HG03378 (cell line): ENCODE measurements at regions not wholly inside any gene's neighbourhood (a gene's known extent, or its start where the extent isn't known, plus 50 kb on each side); places are given as distances from the start of the nearest gene placed in this dataset.
"Not testable (repeated sequence)": the region's sequence is repeated elsewhere in the genome, so short reads cannot be mapped to it uniquely, and the experiment has no call there.

ENCODE experiments used
- ATAC-seq: cut with Tn5 transposase; IDR thresholded peaks from one replicate; pipeline ENCODE4 v1.9.1; 2021; ENCODE audit warnings: mild to moderate bottlenecking, moderate library complexity; ENCODE audit not compliant: unreplicated experiment

DNA sequence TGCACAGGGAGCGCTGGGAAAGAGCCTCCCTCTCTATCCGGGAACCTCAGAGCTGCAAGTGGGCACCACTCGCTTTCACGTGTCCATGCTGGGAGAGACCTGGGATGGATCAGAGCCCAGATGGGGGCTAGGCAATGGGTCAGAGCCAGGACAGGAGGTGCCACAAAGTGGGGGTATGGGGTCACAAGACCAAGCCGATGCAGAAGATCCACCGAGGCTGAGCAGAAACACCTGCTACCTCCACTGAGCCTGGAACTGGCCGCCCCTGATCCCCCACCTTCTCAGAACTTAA lies 180.9 kb upstream of the SFSWAP start:
- no peak for ATAC-seq

DNA sequence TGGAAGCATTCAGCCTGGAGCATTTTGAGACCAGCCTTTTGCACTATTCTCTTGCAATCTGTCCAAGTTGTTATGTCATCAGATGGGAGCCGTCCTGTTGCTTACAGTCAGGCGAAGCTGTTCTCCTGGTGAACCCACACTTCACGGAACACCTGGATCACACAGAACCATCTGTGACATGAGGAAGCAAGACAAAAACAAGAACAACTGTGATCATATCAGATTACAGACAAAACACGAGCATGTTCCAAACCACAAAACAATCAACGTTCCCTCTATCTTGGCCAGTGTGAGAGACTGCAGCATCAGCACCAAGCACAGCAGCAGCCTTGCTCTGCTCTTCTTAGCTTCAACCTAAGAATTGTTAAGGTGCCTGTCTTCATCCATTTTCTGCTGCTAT lies 180.5 kb upstream of the SFSWAP start:
- ATAC-seq = no peak

DNA sequence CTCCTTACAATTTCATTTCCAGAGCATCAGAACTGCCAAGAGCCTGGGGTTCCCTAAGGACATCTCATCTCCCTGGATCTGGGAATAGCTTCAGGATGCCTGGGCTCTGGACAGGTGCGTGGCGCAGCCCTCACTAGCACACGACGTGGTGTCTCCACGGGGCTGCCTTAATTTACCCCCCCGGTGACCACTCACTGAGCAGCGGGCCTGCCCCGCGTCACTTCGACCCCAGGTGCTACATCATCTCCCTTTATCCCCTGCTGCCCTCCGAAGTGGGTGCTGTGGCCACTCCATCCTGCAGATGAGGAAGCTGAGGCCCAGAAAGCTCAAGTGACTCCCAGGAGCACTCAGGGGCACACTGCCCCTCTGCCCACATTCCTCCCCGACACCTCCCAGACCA lies 177.8 kb upstream of the SFSWAP start:
- no peak for ATAC-seq

DNA sequence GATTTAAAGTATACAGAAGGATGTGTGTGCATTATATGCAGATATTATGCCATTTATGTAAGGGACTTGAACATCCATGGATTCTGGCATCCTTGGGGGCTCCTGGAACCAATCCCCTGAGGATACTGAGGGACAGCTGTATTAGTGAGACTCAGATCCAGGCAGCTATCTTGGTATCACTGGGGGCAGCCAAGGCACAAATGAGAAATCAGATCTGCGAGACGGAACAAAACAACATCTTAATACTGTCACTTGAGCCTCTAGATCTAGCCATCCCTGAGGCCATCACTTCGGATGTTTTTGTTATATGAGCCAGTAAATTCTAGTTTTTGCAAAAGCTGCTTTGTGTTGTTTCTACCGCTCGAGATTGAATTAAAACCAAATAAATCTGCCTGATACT lies 175.1 kb upstream of the SFSWAP start:
- no peak for ATAC-seq

DNA sequence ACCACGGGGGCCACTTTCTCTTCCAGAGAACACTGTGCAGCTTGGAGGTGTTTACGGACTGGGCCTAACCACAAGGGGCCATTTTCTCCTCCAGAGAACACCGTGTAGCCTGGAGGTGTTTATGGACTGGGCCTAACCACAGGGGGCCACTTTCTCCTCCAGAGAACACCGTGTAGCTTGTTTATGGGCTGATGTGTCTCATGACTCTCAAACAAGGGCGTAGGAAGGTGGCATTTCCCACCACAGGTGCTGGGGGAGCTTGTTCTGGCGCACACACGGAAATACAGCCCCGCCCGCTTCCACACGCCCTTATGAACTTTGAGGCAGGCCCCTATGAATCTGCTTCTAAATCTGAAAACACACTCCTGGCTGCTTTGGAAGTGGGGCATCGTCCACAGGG lies 174.6 kb upstream of the SFSWAP start:
- ATAC-seq = no peak

DNA sequence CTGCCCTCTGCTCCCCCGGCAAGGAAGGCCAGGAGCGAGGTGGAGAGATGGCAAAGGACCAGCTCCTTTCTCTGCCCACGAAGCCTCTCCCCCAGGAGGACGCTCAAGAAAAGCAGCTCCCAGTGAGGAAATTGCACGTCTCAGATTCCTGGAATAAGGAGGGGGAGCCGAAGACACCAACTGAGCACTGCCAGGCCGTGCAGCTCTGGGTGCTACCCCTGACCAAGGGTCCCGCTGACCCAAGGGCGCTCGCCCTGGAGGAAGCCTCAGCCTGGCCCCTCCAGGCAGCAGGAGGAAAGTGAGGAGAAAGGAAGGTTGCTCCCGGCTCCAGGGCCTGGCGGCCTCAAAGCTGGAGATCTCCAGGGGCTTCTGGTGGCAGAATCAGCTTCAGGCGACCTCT lies 174.1 kb upstream of the SFSWAP start:
- ATAC-seq = no peak

DNA sequence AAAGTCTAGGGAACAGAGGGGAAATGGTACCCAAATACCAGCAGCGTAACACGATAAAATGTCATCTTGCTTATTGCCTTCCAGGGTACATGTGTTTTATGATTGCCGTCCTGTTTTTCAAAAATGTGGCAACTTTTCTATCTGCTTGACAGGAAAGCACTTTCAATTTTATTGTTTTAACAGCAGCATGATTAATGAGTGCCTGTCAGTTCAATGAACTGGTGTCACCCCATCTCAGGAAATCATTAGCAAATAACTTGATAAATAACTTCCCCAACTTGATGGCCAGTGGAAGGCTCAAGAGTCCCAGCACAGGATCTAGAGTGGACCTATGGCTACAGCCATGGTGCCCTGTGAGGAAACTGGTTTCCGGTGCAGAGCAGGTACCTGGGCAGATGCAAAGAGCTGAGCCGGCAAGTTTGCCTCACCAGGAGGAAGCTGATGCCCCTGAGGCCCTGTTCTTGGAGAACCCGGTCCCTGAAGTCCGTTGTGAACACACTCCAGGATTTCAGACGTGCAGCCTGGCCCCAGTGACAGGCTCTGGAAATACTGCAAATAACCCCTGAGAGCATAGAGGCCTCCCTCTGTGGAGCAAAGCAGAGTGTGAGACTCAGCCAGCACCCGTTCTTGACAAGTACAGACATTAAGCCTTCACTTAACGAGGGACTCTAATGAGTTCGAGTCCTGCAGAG lies 173.5 kb upstream of the SFSWAP start:
- no peak for ATAC-seq

DNA sequence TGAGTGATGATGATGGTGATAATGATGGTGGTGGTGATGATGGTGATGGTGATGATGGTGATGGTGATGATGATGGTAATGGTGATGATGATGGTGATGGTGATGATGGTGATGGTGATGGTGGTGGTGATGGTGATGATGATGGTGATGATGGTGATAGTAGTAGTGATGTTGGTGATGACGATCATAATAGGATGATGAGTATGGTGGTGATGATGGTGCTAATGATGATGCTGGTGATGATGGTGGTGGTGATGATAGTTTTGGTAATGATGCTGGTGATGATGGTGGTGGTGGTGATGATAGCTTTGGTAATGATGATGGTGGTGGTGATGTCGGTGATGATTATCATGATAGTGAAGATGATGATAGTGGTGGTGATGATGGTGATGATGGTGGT lies 171.5 kb upstream of the SFSWAP start:
- ATAC-seq = no peak

DNA sequence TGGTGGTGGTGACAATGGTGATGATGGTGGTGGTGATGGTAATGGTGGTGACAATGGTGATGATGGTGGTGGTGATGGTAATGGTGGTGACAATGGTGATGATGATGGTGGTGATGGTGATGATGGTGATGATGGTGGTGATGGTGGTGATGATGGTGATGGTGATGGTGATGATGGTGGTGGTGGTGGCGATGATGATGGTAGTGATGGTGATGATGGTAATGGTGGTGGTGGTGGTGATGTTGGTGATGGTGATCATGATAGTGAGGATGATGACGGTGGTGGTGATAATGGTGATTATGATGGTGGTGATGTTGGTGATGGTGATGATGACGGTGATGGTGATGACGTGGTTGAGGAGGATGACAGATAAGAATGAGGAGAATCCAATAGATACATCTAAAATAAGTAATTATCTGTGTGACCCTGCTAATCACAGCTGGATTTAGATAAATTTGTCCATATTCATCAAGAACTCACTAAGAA lies 170.7 kb upstream of the SFSWAP start:
- no peak for ATAC-seq

DNA sequence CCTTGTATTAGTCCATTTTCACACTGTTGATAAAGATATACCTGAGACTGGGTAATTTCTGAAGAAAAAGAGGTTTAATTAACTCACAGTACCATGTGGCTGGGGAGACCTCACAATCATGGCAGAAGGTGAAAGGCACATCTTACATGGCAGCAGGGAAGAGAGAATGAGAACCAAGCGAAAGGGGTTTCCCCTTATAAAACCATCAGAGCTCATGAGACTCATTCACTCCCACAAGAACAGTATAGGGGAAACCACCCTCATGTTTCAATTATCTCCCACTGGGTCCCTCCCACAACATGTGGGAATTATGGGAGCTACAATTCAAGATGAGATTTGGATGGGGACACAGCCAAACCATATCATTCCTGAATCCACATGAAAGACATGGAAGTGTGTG lies 169.4 kb upstream of the SFSWAP start:
- not testable (repeated sequence) for ATAC-seq

DNA sequence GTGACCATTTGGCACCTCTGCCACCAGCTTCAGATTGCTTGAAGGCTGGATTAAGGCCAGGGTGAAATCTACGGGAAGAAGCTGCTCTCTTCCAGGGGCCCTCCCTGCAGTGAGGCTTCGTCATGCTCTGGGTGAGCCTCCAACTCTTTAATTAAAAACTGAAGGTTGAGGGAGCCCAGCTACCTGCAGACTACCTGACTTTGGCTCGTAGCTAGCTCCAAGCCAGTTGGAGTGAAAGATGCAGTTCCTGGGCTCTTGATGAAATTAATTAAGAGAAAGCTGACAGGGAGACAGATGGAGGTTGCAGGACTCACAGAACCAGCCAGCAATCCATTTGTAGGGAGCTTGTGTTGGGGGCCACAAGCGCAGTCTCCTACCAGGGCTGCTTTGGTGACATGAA lies 168.5 kb upstream of the SFSWAP start:
- no peak for ATAC-seq

DNA sequence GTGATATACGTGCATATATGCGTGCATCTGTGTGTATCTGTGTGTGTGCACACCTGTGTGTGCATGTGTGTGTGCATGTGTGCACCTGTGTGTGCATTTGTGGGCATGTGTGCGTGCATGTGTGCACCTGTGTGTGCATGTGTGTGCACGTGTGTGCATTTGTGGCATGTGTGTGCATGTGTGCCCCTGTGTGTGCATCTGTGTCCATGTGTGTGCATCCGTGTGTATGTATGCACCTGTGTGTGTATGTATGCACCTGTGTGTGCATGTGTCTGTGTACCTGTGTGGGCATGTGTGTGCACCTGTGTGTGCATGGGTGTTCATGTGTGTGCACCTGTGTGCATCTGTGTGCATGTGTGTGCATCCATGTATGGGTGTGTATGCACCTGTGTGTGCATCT lies 167.8 kb upstream of the SFSWAP start:
- no peak for ATAC-seq

DNA sequence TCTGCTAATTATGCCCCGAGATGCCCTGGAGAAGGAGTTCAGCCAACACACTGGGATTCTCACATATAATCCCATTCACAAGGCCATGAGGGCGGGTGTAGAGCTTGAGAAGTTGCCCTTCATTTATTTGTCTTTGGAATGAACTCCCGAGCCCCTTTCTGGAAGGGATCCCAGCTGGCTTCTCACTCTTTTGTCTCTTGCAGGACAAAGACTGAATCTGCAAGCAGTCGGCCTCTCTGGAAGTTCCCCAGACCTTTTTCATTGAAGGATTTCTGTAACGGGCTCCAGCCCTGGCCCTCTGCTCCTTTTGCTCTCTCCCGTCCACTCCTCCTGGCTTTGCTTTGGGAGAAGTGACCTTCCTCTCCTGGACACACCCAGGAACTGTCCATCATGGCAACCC lies 163.3 kb upstream of the SFSWAP start:
- no peak for ATAC-seq

DNA sequence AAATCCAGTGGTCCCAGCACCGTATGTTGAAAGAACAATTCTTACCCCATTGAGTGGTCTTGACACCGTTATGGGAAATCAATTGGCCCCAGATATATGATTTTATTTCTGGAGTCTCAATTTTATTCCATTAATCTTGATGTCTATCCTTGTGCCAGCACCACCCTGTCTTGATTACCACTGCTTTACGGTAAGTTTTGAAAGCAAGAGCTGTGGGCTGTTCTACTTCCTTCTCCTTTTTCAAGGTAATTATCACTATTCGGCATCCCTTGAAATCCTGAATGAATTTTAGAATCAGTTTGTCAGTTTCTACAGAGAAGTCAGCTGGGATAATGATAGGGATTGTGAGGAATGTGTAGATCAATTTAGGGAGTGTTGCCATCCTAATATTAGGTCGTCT lies 160.8 kb upstream of the SFSWAP start:
- no peak for ATAC-seq

DNA sequence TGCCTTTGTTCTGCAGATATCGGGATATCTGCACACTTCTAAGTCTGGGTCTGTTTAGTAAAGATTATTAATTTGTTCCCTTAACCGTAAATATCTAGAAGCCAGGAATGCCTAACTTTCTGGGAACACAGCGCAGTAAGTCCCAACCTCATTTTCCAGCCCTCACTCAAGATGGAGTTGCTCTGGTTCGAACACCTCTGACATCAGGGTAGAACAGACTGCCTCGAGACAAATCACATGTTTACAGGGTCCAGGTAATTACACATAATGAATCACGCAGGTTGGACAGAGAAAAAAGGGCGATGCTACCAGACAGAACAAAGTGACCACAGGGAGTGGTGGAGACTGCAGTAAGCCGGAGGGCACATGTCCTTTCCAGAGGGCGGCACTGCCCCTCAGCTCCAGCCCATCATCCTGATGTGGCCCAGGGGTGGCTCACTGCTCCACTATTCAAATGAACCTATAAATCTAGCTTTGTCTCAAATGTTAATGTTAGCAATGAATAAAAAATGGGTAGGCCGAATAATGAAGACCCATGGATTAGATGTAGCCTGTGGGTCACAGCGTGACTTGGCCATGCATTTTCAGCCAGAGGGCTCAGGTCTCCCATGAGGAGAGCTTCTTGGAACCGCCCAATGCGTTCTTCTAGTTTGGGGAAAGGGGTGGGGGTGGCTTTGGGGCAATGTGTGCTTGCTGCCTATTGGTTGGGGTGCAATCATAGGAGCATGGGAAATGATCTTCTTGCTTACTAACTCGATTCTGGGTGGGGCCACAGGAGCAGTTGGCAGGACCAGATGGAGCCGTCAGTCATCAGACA lies 159.0 kb upstream of the SFSWAP start:
- ATAC-seq = no peak

DNA sequence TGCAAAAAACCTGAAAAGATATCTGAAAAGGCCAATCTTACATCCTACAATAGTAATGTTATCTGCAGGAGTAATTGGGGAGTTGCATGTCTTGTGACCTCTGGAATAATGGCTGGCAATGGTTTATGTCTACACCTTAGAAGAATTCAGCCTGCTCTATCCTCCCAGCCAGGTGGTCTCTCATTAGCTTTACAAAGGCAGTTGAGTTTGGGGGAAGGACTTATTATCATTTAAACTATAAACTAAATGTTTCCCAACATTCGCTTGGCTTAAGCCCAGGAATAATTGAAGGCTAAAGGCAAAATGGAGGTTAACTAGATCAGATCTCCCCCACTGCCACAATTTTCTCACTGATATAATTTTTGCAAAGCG lies 158.4 kb upstream of the SFSWAP start:
- ATAC-seq = no peak

DNA sequence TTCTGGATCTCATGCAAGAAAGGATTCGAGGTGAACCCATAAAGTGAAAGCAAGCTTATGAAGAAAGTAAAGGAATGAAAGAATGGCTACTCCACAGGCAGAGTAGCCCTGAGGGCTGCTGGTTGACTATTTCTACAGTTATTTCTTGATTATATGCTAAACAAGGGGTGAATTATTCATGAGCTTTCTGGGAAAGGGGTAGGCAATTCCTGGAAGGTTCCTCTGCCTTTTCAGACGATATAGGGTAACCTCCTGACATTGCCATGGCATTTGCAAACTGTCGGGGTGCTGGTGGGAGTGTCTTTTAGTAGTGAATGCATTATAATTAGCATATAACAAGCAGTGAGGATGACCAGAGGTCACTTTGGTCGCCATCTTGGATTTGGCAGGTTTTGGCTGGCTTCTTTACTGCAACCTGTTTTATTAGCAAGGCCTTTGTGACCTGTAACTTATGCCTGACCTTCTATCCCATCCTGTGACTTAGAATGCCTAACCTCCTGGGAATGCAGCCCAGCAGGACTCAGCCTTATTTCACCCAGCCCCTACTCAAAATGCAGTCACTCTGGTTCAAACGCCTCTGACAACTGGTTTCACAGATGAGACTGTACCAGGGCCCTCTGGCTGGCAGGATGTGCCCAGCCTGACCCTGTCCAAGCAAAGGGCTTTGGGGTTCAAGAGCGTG lies 157.7 kb upstream of the SFSWAP start:
- no peak for ATAC-seq

DNA sequence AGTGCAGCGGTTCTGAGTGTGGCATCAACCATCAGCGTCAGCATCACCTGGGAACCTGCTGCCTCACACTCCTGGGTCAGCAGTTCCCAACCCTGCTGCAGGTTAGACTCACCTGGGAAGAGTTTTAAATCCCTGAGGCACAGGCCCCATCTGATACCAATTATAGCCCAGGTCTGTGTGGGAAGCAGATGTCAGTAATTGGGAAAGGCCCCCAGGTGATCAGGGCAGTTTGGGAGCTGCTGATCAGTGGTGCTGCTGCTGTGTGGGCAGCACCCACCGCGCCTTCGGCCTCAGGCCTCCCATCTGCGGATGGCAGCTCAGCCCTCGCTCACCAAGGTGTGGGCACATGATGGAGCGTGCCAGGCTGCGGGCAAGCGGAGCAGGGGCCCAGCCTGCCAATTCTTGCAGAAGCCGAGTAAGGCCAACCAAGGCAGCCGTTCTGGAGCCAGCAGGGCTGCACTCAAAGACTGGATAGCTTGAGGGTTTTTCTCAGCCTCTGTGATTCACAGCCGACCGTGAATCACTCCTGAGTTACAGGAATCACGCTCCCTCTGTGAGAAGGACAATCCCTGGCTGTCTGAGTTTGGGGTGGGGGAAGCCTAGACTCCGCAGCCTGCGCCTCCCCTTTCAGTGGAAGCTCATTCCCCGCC lies 155.6 kb upstream of the SFSWAP start:
- ATAC-seq = no peak

DNA sequence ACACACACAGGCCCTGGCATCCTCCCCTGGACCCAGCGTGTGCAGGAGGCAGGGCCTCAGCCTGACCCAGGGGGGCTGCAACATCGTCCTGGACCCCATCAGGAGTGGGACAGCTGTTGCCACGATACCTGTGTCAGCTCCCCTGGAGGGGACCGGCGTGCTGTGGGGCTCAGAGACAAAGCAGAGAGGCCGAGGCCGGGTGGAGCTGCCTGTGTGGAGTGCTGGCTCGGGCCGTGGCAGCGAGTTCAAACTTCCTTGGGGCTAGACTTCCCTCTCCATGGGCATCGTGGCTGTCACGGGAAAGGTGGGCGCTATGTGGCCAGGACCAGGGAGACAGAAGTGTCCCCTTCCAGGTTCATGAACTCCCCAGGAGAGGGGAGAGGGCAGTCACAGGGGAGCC lies 155.0 kb upstream of the SFSWAP start:
- ATAC-seq = no peak

DNA sequence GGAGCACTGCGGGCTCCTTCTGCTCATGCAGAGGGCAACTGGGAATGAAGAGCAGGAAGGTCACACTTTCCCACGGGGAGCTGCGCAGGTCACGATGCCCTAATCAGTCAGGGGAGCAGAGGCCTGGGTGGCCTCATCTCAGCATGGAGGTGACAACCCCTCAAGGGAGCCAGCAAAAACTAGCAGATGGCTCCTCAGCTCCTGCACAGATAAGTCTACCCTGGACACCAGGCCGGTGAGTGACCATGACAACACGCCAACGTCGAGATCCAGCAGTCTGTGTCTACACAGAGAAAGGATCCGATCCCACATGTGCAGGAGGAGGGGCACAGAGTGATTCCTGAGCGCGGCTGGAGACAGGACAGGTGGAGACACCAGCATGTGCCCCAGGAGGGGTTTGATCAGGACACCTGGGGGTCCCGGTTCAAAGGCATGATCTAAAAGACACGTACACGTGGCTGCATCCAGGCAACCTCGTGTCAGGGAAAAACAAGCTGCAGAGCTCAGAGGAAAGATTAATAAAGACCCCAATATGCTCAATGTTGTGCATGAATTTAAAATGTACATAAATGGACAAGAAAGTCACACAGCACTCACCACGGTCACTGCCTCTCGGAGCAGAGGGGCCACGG lies 153.7 kb upstream of the SFSWAP start:
- no peak for ATAC-seq
